ENCODE measurements at regions not wholly inside any gene's neighbourhood (a gene's known extent, or its start where the extent isn't known, plus 50 kb on each side); places are given as distances from the start of the nearest gene placed in this dataset.

DNA sequence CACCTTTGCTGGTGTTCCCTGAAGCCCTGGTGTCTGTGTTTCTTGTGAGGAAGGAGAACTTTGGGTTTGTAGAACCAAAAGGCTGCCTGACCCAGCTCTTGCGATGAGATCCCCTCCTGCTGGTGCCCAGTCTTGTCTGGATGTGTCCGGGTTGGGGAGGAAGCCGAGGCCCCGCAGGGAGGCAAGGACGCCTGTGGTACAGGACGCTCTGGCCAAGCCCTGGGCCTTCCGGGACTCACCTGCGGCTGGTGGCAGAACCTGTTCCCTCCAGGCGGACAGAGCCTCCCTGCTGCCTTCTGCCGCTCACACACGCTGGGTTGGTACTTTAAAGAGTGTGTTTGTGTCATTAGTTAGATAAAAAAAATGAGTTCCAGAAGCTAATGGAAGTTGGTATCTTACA is 616.2 kb downstream of the GALR1 start:
- TF ChIP-seq ISX (CRISPR knock-in tag; conservative IDR thresholded peaks at IDR 0.05) (no peak), ZBTB10 (CRISPR knock-in tag; IDR thresholded peaks at IDR 0.05; ENCODE audit: borderline replicate concordance) (no peak), ZNF232 (CRISPR knock-in tag; IDR thresholded peaks at IDR 0.05; ENCODE audit: borderline replicate concordance) (no peak), ETV5 (CRISPR knock-in tag; IDR thresholded peaks at IDR 0.05; ENCODE audit: borderline replicate concordance) (no peak), MAFK (conservative IDR thresholded peaks at IDR 0.05 in 1 of 2, IDR thresholded peaks at IDR 0.05 in 1 of 2; ENCODE audit: low read length in 2 of 2) (no peak), ESRRA (CRISPR knock-in tag; IDR thresholded peaks at IDR 0.05; ENCODE audit: low read depth) (no peak)
- TF ChIP-seq, protein P1, sequence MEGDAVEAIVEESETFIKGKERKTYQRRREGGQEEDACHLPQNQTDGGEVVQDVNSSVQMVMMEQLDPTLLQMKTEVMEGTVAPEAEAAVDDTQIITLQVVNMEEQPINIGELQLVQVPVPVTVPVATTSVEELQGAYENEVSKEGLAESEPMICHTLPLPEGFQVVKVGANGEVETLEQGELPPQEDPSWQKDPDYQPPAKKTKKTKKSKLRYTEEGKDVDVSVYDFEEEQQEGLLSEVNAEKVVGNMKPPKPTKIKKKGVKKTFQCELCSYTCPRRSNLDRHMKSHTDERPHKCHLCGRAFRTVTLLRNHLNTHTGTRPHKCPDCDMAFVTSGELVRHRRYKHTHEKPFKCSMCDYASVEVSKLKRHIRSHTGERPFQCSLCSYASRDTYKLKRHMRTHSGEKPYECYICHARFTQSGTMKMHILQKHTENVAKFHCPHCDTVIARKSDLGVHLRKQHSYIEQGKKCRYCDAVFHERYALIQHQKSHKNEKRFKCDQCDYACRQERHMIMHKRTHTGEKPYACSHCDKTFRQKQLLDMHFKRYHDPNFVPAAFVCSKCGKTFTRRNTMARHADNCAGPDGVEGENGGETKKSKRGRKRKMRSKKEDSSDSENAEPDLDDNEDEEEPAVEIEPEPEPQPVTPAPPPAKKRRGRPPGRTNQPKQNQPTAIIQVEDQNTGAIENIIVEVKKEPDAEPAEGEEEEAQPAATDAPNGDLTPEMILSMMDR (CRISPR knock-in tag; IDR thresholded peaks at IDR 0.05), result no peak
- TF ChIP-seq, protein P2, sequence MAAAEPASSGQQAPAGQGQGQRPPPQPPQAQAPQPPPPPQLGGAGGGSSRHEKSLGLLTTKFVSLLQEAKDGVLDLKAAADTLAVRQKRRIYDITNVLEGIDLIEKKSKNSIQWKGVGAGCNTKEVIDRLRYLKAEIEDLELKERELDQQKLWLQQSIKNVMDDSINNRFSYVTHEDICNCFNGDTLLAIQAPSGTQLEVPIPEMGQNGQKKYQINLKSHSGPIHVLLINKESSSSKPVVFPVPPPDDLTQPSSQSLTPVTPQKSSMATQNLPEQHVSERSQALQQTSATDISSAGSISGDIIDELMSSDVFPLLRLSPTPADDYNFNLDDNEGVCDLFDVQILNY (CRISPR knock-in tag; conservative IDR thresholded peaks at IDR 0.05), result no peak

Data from HepG2 (cell line).